ENCODE measurements at regions not wholly inside any gene's neighbourhood (a gene's known extent, or its start where the extent isn't known, plus 50 kb on each side); places are given as distances from the start of the nearest gene placed in this dataset.
A peak's percentile ranks its signal among the peaks of the same experiment; 100 is the strongest.

DNA sequence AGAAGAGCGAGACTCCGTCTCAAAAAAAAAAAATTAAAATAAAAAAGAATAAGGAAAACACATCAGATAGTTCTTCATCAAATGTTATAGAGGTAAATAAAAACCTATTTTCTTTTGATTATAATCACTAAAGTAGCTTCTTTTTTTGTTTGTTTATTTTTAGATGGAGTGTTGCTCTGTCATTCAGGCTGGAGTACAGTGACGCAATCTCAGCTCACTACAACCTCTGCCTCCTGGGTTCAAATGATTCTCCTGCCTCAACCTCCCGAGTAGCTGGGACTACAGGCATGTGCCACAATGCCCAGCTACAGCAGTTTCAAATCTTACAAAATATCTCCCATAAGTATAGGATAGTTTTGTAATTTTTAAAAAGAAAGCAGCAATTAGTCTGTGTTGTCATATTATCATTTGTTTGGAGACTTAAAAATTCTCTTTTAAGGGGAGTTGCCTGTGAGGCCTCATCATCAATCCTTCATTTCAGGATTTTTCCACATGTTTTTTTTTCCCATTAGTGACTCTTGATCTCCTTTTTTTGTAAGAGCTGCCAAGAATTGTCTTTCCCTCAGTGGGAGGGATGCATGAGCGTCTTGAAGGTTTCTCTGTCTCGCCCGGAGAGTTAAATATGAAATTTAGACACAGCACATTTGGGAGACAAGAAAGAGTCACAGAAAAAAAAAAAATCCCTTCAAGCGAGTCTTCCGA is 275.9 kb downstream of the CDCA7 start:
- H3K4me1 ChIP-seq, result no peaks in the 10 kb centered on the region
- H3K9me3 ChIP-seq, result no peaks in the 10 kb centered on the region
- TF ChIP-seq POLR2A (IDR thresholded peaks at IDR 0.05), result no peak
- TF ChIP-seq, protein P1, sequence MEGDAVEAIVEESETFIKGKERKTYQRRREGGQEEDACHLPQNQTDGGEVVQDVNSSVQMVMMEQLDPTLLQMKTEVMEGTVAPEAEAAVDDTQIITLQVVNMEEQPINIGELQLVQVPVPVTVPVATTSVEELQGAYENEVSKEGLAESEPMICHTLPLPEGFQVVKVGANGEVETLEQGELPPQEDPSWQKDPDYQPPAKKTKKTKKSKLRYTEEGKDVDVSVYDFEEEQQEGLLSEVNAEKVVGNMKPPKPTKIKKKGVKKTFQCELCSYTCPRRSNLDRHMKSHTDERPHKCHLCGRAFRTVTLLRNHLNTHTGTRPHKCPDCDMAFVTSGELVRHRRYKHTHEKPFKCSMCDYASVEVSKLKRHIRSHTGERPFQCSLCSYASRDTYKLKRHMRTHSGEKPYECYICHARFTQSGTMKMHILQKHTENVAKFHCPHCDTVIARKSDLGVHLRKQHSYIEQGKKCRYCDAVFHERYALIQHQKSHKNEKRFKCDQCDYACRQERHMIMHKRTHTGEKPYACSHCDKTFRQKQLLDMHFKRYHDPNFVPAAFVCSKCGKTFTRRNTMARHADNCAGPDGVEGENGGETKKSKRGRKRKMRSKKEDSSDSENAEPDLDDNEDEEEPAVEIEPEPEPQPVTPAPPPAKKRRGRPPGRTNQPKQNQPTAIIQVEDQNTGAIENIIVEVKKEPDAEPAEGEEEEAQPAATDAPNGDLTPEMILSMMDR (IDR thresholded peaks at IDR 0.05), result no peak
- DNase-seq, result no peak
- H3K27ac ChIP-seq, result peak overlapping the region in 1 of 4 donors; percentile 29
- H3K4me3 ChIP-seq, result no peak overlapping the region
- H3K36me3 ChIP-seq, result no peaks in the 10 kb centered on the region
- no peaks in the 10 kb centered on the region for H3K27me3 ChIP-seq

DNA sequence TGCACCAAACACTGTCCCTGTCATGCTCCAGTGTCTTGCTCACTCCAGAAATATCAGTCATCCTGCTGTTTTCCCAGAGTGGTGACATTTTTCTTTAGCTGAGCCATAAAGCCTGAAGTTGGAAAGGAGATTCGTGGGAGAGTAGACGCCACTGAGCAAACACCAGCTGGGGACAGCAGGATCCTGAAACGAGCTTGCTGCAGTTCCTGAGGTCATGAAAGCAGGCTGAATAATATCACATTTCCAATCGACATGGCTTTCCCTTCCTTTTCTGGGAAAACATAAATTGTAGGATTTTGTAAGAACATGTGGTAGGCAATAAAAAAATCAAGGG is 276.4 kb downstream of the CDCA7 start:
- no peaks in the 10 kb centered on the region for H3K27me3 ChIP-seq
- H3K9me3 ChIP-seq, result no peaks in the 10 kb centered on the region
- TF ChIP-seq, protein P1 (IDR thresholded peaks at IDR 0.05), result no peak
- TF ChIP-seq POLR2A (IDR thresholded peaks at IDR 0.05), result no peak
- no peaks in the 10 kb centered on the region for H3K4me1 ChIP-seq
- H3K4me3 ChIP-seq, result no peak overlapping the region
- H3K27ac ChIP-seq, result peak overlapping the region in 1 of 4 donors; percentile 29
- H3K36me3 ChIP-seq, result no peaks in the 10 kb centered on the region
- DNase-seq, result no peak

DNA sequence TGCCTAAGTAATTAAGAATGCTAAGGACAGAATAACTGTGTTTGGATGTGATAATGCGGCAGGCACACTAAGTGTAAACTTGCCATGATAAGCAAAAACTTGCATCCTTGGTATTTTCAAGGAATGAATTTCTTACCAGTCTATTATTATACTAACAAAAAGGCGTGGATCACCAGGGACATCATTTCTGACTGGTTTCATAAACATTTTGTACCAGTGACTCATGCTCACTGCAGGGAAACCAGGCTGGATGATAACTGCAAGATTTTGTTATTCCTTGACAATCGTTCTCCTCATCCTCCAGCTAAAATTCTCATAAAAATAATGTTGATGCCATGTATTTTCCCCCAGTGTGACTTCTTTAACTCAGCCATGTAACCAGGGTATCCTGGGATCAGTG is 289.5 kb downstream of the CDCA7 start:
- Histone ChIP-seq H3K9me3 (no peaks in the 10 kb centered on the region), H3K27me3 (no peaks in the 10 kb centered on the region), H3K4me1 (no peaks in the 10 kb centered on the region), H3K36me3 (no peaks in the 10 kb centered on the region), H3K4me3 (no peak overlapping the region), H3K27ac (no peak overlapping the region)
- DNase-seq, result no peak
- TF ChIP-seq POLR2A (IDR thresholded peaks at IDR 0.05), result no peak
- TF ChIP-seq, protein P1 (IDR thresholded peaks at IDR 0.05), result no peak

DNA sequence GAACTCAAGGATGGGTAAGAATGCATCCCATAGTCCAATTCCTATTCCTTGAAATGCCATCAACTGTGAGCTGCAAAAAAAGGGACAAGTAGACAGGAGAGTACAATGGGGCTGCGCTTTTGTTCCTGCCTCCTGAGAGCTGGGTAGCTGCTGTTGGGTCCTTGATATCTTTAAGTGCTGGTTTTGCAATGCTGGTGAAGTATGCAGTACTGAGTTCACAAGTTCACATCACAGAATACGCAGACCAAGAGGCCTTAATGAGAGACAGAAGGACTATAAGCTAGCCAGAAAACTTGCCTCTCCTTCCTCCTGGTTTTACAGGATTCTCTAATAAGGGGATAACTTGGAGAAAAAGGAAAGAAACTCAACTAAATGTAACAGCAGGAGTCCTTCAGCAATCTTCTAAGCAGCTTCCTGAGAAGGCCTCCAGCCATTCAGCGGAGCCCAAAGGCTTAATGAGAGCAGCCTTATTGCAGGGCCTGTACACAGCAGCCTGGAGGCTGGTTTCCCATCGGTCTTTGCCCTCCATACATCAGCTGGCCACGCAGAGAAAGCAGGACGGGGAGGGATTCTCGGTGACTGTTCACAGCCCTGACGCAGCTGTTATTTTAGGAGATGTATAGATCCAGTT is 293.1 kb downstream of the CDCA7 start:
- H3K9me3 ChIP-seq, result no peaks in the 10 kb centered on the region
- TF ChIP-seq POLR2A (IDR thresholded peaks at IDR 0.05), result no peak
- TF ChIP-seq, protein P1 (IDR thresholded peaks at IDR 0.05), result no peak
- DNase-seq, result no peak
- H3K4me1 ChIP-seq, result no peaks in the 10 kb centered on the region
- H3K4me3 ChIP-seq, result no peak overlapping the region
- no peaks in the 10 kb centered on the region for H3K36me3 ChIP-seq
- no peaks in the 10 kb centered on the region for H3K27me3 ChIP-seq
- peak overlapping the region in 1 of 4 donors; percentile 11 for H3K27ac ChIP-seq

DNA sequence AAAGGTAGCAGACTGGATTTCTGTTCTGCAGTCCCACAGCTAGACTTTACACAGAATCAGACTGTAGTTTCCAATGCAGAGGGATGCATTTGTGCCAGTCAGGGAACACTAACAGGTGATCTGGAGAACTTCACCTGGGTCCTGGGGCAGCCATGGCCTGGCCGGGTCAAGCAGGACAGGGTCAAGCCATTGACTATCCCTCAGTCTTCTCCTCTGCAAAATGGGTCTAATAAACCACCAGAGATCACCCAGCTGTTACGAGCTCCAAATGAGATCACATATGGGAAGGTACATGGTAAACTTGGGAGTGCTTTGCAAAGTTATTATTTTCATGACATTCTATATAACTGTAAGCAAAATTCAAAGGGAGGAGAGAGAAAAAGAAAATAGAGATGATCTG is 294.1 kb downstream of the CDCA7 start:
- Histone ChIP-seq H3K4me1 (no peaks in the 10 kb centered on the region), H3K27me3 (no peaks in the 10 kb centered on the region), H3K27ac (no peak overlapping the region), H3K36me3 (no peaks in the 10 kb centered on the region), H3K9me3 (no peaks in the 10 kb centered on the region), H3K4me3 (no peak overlapping the region)
- TF ChIP-seq POLR2A (IDR thresholded peaks at IDR 0.05), result no peak
- TF ChIP-seq, protein P1 (IDR thresholded peaks at IDR 0.05), result no peak
- DNase-seq, result no peak
